GM13977 (cell line): ENCODE measurements at regions not wholly inside any gene's neighbourhood (a gene's known extent, or its start where the extent isn't known, plus 50 kb on each side); places are given as distances from the start of the nearest gene placed in this dataset.

Experiments
- DNase-seq: peaks from one replicate; pipeline ENCODE4 v3.0.0; 2012; ENCODE audit warnings: low spot score
- CTCF ChIP-seq: IDR thresholded peaks from 2 replicates; pipeline ENCODE4 v1.5.1; 2012; ENCODE audit warnings: mild to moderate bottlenecking, control low read depth; ENCODE audit not compliant: insufficient read depth; ENCODE audit errors: extremely low read depth, missing control alignments
- in situ Hi-C: fragments of 300-500 bp; cut with MboI; formaldehyde crosslinking; loops from one replicate; pipeline ENCODE4 v1.12.0; 2022; ENCODE audit warnings: low sequenced_read_pairs, low pct_unique_long_range_greater_than_20kb, mixed read lengths, inconsistent platforms; ENCODE audit not compliant: unreplicated experiment

DNA sequence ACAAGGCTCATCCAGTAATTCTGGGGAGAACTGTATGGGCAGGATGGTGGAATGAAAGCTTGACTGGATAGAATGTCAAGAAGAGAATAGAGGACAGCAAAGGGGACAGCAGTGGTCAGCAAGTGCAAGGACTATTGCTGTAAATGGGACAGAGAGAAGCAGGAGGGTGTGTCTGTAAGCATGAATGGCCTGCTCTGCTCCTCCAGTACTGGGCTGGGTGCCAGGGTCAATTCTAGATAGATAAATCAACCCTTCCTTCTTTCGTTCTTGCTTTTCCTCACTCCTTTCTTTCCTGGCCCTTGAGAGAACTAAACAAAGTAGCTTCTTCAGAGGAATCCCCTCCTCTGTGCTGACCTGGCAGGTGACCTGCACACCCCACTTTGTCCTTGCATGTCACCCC lies 1019.2 kb downstream of the BCL11B start:
- TF ChIP-seq CTCF = no peak
- in situ Hi-C loops = no loop called here
- DNase-seq = no peak

GRCh38 chr14:98259881-98260280 lies 1012.1 kb downstream of the BCL11B start:
- no peak for TF ChIP-seq CTCF
- in situ Hi-C loops = no loop called here
- no peak for DNase-seq

DNA sequence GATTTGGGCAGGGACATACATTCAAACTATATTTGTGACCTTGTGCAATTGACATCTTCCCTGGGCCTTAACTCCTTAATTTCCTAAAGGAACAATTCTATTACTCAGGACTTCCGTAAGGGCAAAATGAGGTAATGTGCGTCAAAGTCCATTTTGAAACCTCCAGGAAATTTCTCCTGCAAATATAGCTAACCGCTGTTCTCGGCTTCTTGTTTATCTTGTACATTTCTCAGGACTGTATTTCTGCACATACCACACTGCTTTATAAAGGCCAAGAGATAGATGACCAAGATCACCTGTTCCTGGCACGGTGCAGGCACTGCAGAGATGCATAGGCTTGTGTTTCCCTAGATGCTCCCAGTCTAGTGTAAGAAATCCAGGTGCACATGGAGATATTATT lies 1009.4 kb downstream of the BCL11B start:
- no peak for DNase-seq
- in situ Hi-C loops = no loop called here
- no peak for TF ChIP-seq CTCF

GRCh38 chr14:98269533-98269932 lies 1002.5 kb downstream of the BCL11B start:
- in situ Hi-C loops = no loop called here
- no peak for DNase-seq
- no peak for TF ChIP-seq CTCF

DNA sequence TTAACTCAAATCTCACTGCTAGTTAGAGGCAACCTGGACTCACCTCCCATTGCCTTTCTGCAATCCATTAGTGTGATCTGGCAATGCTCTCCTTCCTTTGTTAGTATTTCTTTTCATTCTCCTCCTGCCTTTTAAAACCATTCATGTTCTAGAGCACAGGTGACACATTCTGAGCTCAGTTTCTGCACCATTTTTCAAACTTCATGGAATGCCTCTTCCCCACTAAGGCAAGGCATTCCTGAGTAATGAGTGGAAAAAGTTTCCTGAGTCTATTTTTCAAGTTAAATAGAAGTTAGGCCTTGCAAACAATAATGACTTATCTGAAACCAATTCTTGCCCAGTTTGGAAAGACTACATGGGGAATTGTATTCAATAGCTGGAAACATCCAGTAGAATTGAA lies 1001.8 kb downstream of the BCL11B start:
- DNase-seq = no peak
- no peak for TF ChIP-seq CTCF

GRCh38 chr14:98274596-98274995 lies 997.4 kb downstream of the BCL11B start:
- DNase-seq = no peak
- no peak for TF ChIP-seq CTCF
- in situ Hi-C loops = no loop called here

More for the DNA sequence above, 1001.8 kb downstream of the BCL11B start:
- in situ Hi-C loops = no loop called here

DNA sequence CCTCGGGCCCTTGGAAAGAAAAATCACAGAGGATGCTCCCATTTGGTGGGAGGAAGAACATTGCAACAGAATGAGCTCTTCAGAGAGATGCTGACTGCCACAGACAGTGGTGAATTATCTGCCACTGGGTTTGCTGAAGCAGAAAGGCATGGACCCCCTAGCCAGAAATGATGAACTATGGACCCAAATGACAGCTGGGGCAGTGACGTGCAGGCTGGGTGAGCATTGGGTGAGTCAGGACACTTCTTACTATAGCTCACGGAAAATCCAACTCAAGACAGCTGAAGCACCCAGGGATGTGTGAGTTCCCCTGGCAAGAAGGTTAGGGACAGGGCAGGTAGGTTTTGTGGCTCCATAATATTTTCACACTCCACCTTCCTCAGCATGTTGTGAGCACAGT lies 993.2 kb downstream of the BCL11B start:
- in situ Hi-C loops = no loop called here
- no peak for DNase-seq
- TF ChIP-seq CTCF = no peak
